Activated naive CD8-positive, alpha-beta T cell treated with anti-CD3 and anti-CD28 coated beads, Interleukin-2, amount 50 U/mL, for 16 hours (primary cell): ENCODE measurements at regions not wholly inside any gene's neighbourhood (a gene's known extent, or its start where the extent isn't known, plus 50 kb on each side); places are given as distances from the start of the nearest gene placed in this dataset.

ENCODE experiments used
- DNase-seq: peaks from one replicate; pipeline ENCODE4 v3.0.0-alpha.2; 2020; ENCODE audit warnings: low read depth, low spot score

GRCh38 chr2:193349642-193350041, 1154.9 kb upstream of the TMEFF2 start:
- DNase-seq: no peak

- no peak for DNase-seq
Measured at GRCh38 chr2:193348055-193348454, 1153.3 kb upstream of the TMEFF2 start.

GRCh38 chr2:193336781-193337180, 1142.0 kb upstream of the TMEFF2 start:
- DNase-seq: no peak

GRCh38 chr2:193334401-193334800, 1139.7 kb upstream of the TMEFF2 start:
- DNase-seq: no peak

- DNase-seq: no peak
Measured at GRCh38 chr2:193333539-193333938, 1138.8 kb upstream of the TMEFF2 start.

GRCh38 chr2:193332941-193333340, 1138.2 kb upstream of the TMEFF2 start:
- DNase-seq: no peak

GRCh38 chr2:193331676-193332075, 1136.9 kb upstream of the TMEFF2 start:
- no peak for DNase-seq

GRCh38 chr2:193326296-193326695, 1131.6 kb upstream of the TMEFF2 start:
- DNase-seq: no peak

- no peak for DNase-seq
Measured at GRCh38 chr2:193315428-193316091, 1120.8 kb upstream of the TMEFF2 start.

GRCh38 chr2:193303464-193303863, 1108.7 kb upstream of the TMEFF2 start:
- DNase-seq: no peak

- no peak for DNase-seq
Measured at GRCh38 chr2:193294371-193294770, 1099.6 kb upstream of the TMEFF2 start.

GRCh38 chr2:193279361-193279760, 1084.6 kb upstream of the TMEFF2 start:
- DNase-seq: no peak

GRCh38 chr2:193276988-193277387, 1082.3 kb upstream of the TMEFF2 start:
- no peak for DNase-seq

- DNase-seq: no peak
Measured at GRCh38 chr2:193276560-193276959, 1081.8 kb upstream of the TMEFF2 start.

GRCh38 chr2:193276069-193276468, 1081.3 kb upstream of the TMEFF2 start:
- no peak for DNase-seq

- no peak for DNase-seq
Measured at GRCh38 chr2:193272011-193272410, 1077.3 kb upstream of the TMEFF2 start.

- no peak for DNase-seq
Measured at GRCh38 chr2:193270816-193271215, 1076.1 kb upstream of the TMEFF2 start.

GRCh38 chr2:193267496-193268002, 1072.8 kb upstream of the TMEFF2 start:
- DNase-seq: no peak

GRCh38 chr2:193253014-193253530, 1058.3 kb upstream of the TMEFF2 start:
- DNase-seq: no peak

- DNase-seq: no peak
Measured at GRCh38 chr2:193251909-193252308, 1057.2 kb upstream of the TMEFF2 start.

- no peak for DNase-seq
Measured at GRCh38 chr2:193250389-193250788, 1055.7 kb upstream of the TMEFF2 start.

GRCh38 chr2:193240752-193241151, 1046.0 kb upstream of the TMEFF2 start:
- no peak for DNase-seq

GRCh38 chr2:193231634-193232033, 1036.9 kb upstream of the TMEFF2 start:
- DNase-seq: no peak

GRCh38 chr2:193228276-193228675, 1033.5 kb upstream of the TMEFF2 start:
- DNase-seq: no peak
